HEK293 (cell line): ENCODE measurements at regions not wholly inside any gene's neighbourhood (a gene's known extent, or its start where the extent isn't known, plus 50 kb on each side); places are given as distances from the start of the nearest gene placed in this dataset.

Source experiments
- HOXA7 ChIP-seq: sonication (generic); formaldehyde crosslinking; IDR thresholded peaks from 2 replicates; pipeline ENCODE4 v1.8.1; 2022; ENCODE audit warnings: missing genetic modification reagents, borderline replicate concordance
- MZF1 ChIP-seq: fragments of 450-650 bp; formaldehyde crosslinking; IDR thresholded peaks from 2 replicates; pipeline ENCODE4 v1.5.1; 2017; ENCODE audit warnings: missing biosample characterization, missing genetic modification characterization, borderline replicate concordance
- TCF7L2 ChIP-seq: IDR thresholded peaks from 2 replicates; pipeline ENCODE4 v1.6.1; 2011; ENCODE audit warnings: low read depth, mild to moderate bottlenecking, inconsistent platforms, low read length, moderate library complexity, borderline replicate concordance
- ZBTB8A ChIP-seq: fragments of 450-650 bp; formaldehyde crosslinking; IDR thresholded peaks from 2 replicates; pipeline ENCODE4 v1.5.1; 2016; ENCODE audit warnings: missing biosample characterization, missing genetic modification characterization
- ZNF114 ChIP-seq: fragments of 450-650 bp; formaldehyde crosslinking; IDR thresholded peaks from 2 replicates; pipeline ENCODE4 v1.5.0; 2017; ENCODE audit warnings: missing biosample characterization, missing genetic modification characterization
- ZNF174 ChIP-seq: fragments of 450-650 bp; formaldehyde crosslinking; IDR thresholded peaks from 2 replicates; pipeline ENCODE4 v1.5.0; 2017; ENCODE audit warnings: missing biosample characterization, mild to moderate bottlenecking, missing genetic modification characterization
- ZNF473 ChIP-seq: fragments of 450-650 bp; formaldehyde crosslinking; IDR thresholded peaks from 2 replicates; pipeline ENCODE4 v1.5.1; 2017; ENCODE audit warnings: missing biosample characterization, missing genetic modification characterization
- TF ChIP-seq, protein P1 (sequence below): fragments of 450-650 bp; formaldehyde crosslinking; IDR thresholded peaks from 2 replicates; pipeline ENCODE4 v1.5.1; 2016; ENCODE audit warnings: missing biosample characterization, missing genetic modification characterization
- TF ChIP-seq, protein P2 (sequence below): fragments of 450-650 bp; formaldehyde crosslinking; optimal IDR thresholded peaks from 2 replicates; pipeline ENCODE3; 2016; ENCODE audit warnings: missing biosample characterization, mild to moderate bottlenecking, missing genetic modification characterization

DNA sequence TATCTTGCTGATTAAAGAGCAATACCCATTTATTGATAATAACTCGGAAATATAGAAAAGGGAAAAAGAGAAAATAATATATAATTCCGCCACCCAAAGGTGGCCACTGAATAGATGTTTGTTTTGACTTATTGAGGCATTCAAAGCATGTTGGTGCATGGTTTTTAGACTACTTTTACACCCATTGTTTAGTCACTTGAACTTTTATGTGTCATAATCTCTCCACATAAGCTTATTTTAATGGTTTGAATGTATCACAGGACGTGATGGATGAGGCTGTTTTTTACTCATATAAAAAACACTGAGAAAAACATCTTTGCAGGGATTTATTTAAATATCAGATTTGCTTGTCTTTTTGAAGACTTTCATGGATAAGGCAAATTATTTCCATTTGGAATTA lies 120.4 kb downstream of the ACKR3 start:
- no peak for TF ChIP-seq ZNF114
- TF ChIP-seq, protein P1, sequence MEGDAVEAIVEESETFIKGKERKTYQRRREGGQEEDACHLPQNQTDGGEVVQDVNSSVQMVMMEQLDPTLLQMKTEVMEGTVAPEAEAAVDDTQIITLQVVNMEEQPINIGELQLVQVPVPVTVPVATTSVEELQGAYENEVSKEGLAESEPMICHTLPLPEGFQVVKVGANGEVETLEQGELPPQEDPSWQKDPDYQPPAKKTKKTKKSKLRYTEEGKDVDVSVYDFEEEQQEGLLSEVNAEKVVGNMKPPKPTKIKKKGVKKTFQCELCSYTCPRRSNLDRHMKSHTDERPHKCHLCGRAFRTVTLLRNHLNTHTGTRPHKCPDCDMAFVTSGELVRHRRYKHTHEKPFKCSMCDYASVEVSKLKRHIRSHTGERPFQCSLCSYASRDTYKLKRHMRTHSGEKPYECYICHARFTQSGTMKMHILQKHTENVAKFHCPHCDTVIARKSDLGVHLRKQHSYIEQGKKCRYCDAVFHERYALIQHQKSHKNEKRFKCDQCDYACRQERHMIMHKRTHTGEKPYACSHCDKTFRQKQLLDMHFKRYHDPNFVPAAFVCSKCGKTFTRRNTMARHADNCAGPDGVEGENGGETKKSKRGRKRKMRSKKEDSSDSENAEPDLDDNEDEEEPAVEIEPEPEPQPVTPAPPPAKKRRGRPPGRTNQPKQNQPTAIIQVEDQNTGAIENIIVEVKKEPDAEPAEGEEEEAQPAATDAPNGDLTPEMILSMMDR (tag by site-specific recombination): no peak
- TF ChIP-seq MZF1 (tag by site-specific recombination): no peak
- TF ChIP-seq HOXA7 (CRISPR knock-in tag): no peak
- TF ChIP-seq ZBTB8A: no peak
- no peak for TF ChIP-seq ZNF174 (tag by site-specific recombination)
- no peak for TF ChIP-seq ZNF473 (tag by site-specific recombination)
- TF ChIP-seq TCF7L2: no peak
- TF ChIP-seq, protein P2, sequence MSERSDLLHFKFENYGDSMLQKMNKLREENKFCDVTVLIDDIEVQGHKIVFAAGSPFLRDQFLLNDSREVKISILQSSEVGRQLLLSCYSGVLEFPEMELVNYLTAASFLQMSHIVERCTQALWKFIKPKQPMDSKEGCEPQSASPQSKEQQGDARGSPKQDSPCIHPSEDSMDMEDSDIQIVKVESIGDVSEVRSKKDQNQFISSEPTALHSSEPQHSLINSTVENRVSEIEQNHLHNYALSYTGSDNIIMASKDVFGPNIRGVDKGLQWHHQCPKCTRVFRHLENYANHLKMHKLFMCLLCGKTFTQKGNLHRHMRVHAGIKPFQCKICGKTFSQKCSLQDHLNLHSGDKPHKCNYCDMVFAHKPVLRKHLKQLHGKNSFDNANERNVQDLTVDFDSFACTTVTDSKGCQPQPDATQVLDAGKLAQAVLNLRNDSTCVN (tag by site-specific recombination): no peak
